Naive thymus-derived CD8-positive, alpha-beta T cell (primary cell): ENCODE measurements at regions not wholly inside any gene's neighbourhood (a gene's known extent, or its start where the extent isn't known, plus 50 kb on each side); places are given as distances from the start of the nearest gene placed in this dataset.

Source experiments
- ATAC-seq, 2 donors: fragments of 150-1000 bp; cut with Tn5 transposase in 1 of 2; sonication (Bioruptor Pico), chemical (Tn5 transposase) in 1 of 2; 1 replicate in 1 of 2; 2 replicates in 1 of 2; pipeline ENCODE4 v1.10.0; 2021; ENCODE audit warnings: mild to moderate bottlenecking in 2 of 2, moderate library complexity in 2 of 2
- POLR2A ChIA-PET: fragments of 350-600 bp; sonication (Branson Sonifier 250); formaldehyde crosslinking; loops from one replicate; lab custom pipeline; 2021; ENCODE audit warnings: antibody characterized with exemption; lab: Charles Lee
- DNase-seq, 10 donors: peaks; one replicate each; pipeline versions ENCODE4 v3.0.0 to v3.0.0-alpha.2; 2020 to 2022
- H3K27ac Mint-ChIP-seq, 10 donors: one replicate each; pipeline ENCODE4 v1.8.0; 2020 to 2022; ENCODE audit warnings: mild to moderate bottlenecking in 10 of 10, mixed read lengths in 10 of 10, moderate library complexity in 4 of 10, inconsistent platforms in 1 of 10
- H3K27me3 Mint-ChIP-seq, 5 donors: one replicate each; pipeline ENCODE4 v1.8.0; 2021 to 2022; ENCODE audit warnings: mixed read lengths in 5 of 5
- H3K36me3 Mint-ChIP-seq, 3 donors: one replicate each; pipeline ENCODE4 v1.8.0; 2020 to 2022; ENCODE audit warnings: mixed read lengths in 3 of 3, mild to moderate bottlenecking in 2 of 3, inconsistent platforms in 1 of 3
- H3K4me1 Mint-ChIP-seq, 4 donors: one replicate each; pipeline ENCODE4 v1.8.0; 2021 to 2022; ENCODE audit warnings: mixed read lengths in 4 of 4
- H3K4me3 Mint-ChIP-seq, 10 donors: one replicate each; pipeline ENCODE4 v1.8.0; 2020 to 2022; ENCODE audit warnings: mild to moderate bottlenecking in 10 of 10, mixed read lengths in 10 of 10, moderate library complexity in 6 of 10, inconsistent platforms in 1 of 10
- H3K9me3 Mint-ChIP-seq, 9 donors: one replicate each; pipeline ENCODE4 v1.8.0; 2020 to 2022; ENCODE audit warnings: mixed read lengths in 9 of 9, mild to moderate bottlenecking in 3 of 9, inconsistent platforms in 1 of 9, moderate library complexity in 1 of 9

- peaks cover 2 to 20% (median 7%) of the 10 kb centered on the region in 3 donors for H3K36me3 Mint-ChIP-seq
- peak overlapping the region in 1 of 10 donors; percentile 27 for H3K27ac Mint-ChIP-seq
- no peaks in the 10 kb centered on the region for H3K27me3 Mint-ChIP-seq
- ATAC-seq, result no peak
- peaks cover 0 to 1% (median 0%) of the 10 kb centered on the region in 9 donors for H3K9me3 Mint-ChIP-seq
- POLR2A ChIA-PET, result no interaction called here
- H3K4me1 Mint-ChIP-seq, result peaks cover 30 to 71% (median 51%) of the 10 kb centered on the region in 4 donors
- no peak for DNase-seq
- no peak overlapping the region for H3K4me3 Mint-ChIP-seq
Measured at GRCh38 chr12:107339932-107340331, 246.6 kb upstream of the CRY1 start.

GRCh38 chr12:107340898-107341297, 247.5 kb upstream of the CRY1 start:
- Mint-ChIP-seq H3K4me3 (peak overlapping the region in 1 of 10 donors; percentile 26), H3K27ac (peak overlapping the region in 5 of 10 donors; percentile 10 to 80 (median 37)), H3K27me3 (no peaks in the 10 kb centered on the region), H3K36me3 (peaks cover 2 to 15% (median 7%) of the 10 kb centered on the region in 3 donors), H3K9me3 (peaks cover 0 to 1% (median 0%) of the 10 kb centered on the region in 9 donors), H3K4me1 (peaks cover 35 to 74% (median 53%) of the 10 kb centered on the region in 4 donors)
- DNase-seq, result no peak
- POLR2A ChIA-PET, result no interaction called here
- no peak for ATAC-seq

GRCh38 chr12:107344035-107344808, 250.9 kb upstream of the CRY1 start:
- ATAC-seq (no peak), DNase-seq (no peak)
- Mint-ChIP-seq H3K4me1 (peaks cover 42 to 78% (median 55%) of the 10 kb centered on the region in 4 donors), H3K27ac (peak overlapping the region in 8 of 10 donors; percentile 3 to 77 (median 59)), H3K4me3 (no peak overlapping the region), H3K27me3 (no peaks in the 10 kb centered on the region), H3K9me3 (peaks cover 0 to 1% (median 0%) of the 10 kb centered on the region in 9 donors), H3K36me3 (peaks cover 6 to 17% (median 7%) of the 10 kb centered on the region in 3 donors)
- POLR2A ChIA-PET, result interaction anchor here (2.1 kb wide), 1 partner anchor 24 kb away, joined by 10 read pairs; no protein-coding TSS in a partner anchor

GRCh38 chr12:107347261-107347660, 253.9 kb upstream of the CRY1 start:
- H3K27ac Mint-ChIP-seq, result peak overlapping the region in 5 of 10 donors; percentile 19 to 85 (median 72)
- peaks cover 40 to 66% (median 56%) of the 10 kb centered on the region in 4 donors for H3K4me1 Mint-ChIP-seq
- DNase-seq (no peak), ATAC-seq (no peak)
- H3K27me3 Mint-ChIP-seq, result no peaks in the 10 kb centered on the region
- peak overlapping the region in 1 of 10 donors; percentile 13 for H3K4me3 Mint-ChIP-seq
- H3K9me3 Mint-ChIP-seq, result no peaks in the 10 kb centered on the region
- peaks cover 4 to 9% (median 7%) of the 10 kb centered on the region in 3 donors for H3K36me3 Mint-ChIP-seq
- POLR2A ChIA-PET, result no interaction called here

- Mint-ChIP-seq H3K9me3 (no peaks in the 10 kb centered on the region), H3K4me1 (peaks cover 42 to 77% (median 65%) of the 10 kb centered on the region in 4 donors), H3K27me3 (no peaks in the 10 kb centered on the region), H3K36me3 (peaks cover 0 to 4% (median 2%) of the 10 kb centered on the region in 3 donors), H3K4me3 (no peak overlapping the region), H3K27ac (peak overlapping the region in 5 of 10 donors; percentile 27 to 59 (median 50))
- ATAC-seq (no peak), DNase-seq (no peak)
- POLR2A ChIA-PET, result no interaction called here
Measured at GRCh38 chr12:107349008-107349747, 255.8 kb upstream of the CRY1 start.

- no peak for DNase-seq
- Mint-ChIP-seq H3K4me3 (no peak overlapping the region), H3K36me3 (peaks cover 0 to 4% (median 2%) of the 10 kb centered on the region in 3 donors), H3K27ac (peak overlapping the region in 1 of 10 donors; percentile 27), H3K27me3 (no peaks in the 10 kb centered on the region), H3K9me3 (no peaks in the 10 kb centered on the region), H3K4me1 (peaks cover 46 to 80% (median 70%) of the 10 kb centered on the region in 4 donors)
- ATAC-seq, result no peak
- POLR2A ChIA-PET, result no interaction called here
Measured at GRCh38 chr12:107349839-107350238, 256.5 kb upstream of the CRY1 start.

GRCh38 chr12:107351109-107351508, 257.8 kb upstream of the CRY1 start:
- Mint-ChIP-seq H3K9me3 (no peaks in the 10 kb centered on the region), H3K4me1 (peaks cover 44 to 80% (median 68%) of the 10 kb centered on the region in 4 donors), H3K27ac (peak overlapping the region in 1 of 10 donors; percentile 76), H3K36me3 (peaks cover 0 to 4% (median 2%) of the 10 kb centered on the region in 3 donors), H3K27me3 (no peaks in the 10 kb centered on the region), H3K4me3 (no peak overlapping the region)
- ATAC-seq (no peak), DNase-seq (no peak)
- POLR2A ChIA-PET, result no interaction called here

GRCh38 chr12:107351713-107352112, 258.4 kb upstream of the CRY1 start:
- Mint-ChIP-seq H3K4me1 (peaks cover 46 to 79% (median 67%) of the 10 kb centered on the region in 4 donors), H3K4me3 (peak overlapping the region in 5 of 10 donors; percentile 18 to 68 (median 37)), H3K36me3 (peaks cover 0 to 4% (median 2%) of the 10 kb centered on the region in 3 donors), H3K27ac (peak overlapping the region in 6 of 10 donors; percentile 33 to 92 (median 62)), H3K9me3 (no peaks in the 10 kb centered on the region), H3K27me3 (no peaks in the 10 kb centered on the region)
- ATAC-seq (no peak), DNase-seq (no peak)
- POLR2A ChIA-PET, result interaction anchor here (1.6 kb wide), 1 partner anchor 31 kb away, joined by 5 read pairs; no protein-coding TSS in a partner anchor

- Mint-ChIP-seq H3K27ac (peak overlapping the region; percentile 33 to 92 (median 66)), H3K9me3 (no peaks in the 10 kb centered on the region), H3K4me3 (peak overlapping the region in 9 of 10 donors; percentile 4 to 70 (median 37)), H3K4me1 (peaks cover 43 to 77% (median 66%) of the 10 kb centered on the region in 4 donors), H3K27me3 (no peaks in the 10 kb centered on the region), H3K36me3 (peaks cover 0 to 2% (median under 1%) of the 10 kb centered on the region in 3 donors)
- peak in 1 of 10 donors; percentile 20 for DNase-seq
- peak; percentile 57 to 70 for ATAC-seq
- POLR2A ChIA-PET, result interaction anchor here (1.1 to 1.6 kb wide), 2 partner anchors 32 to 42 kb away, joined by 3 to 5 read pairs; no protein-coding TSS in a partner anchor
Measured at GRCh38 chr12:107352347-107353081, 259.2 kb upstream of the CRY1 start.

GRCh38 chr12:107353312-107353711, 260.0 kb upstream of the CRY1 start:
- H3K36me3 Mint-ChIP-seq, result peaks cover 0 to 3% (median 2%) of the 10 kb centered on the region in 3 donors
- H3K4me1 Mint-ChIP-seq, result peaks cover 43 to 76% (median 63%) of the 10 kb centered on the region in 4 donors
- no peaks in the 10 kb centered on the region for H3K27me3 Mint-ChIP-seq
- DNase-seq (no peak), ATAC-seq (no peak)
- peak overlapping the region in 4 of 10 donors; percentile 4 to 70 (median 26) for H3K4me3 Mint-ChIP-seq
- H3K27ac Mint-ChIP-seq, result peak overlapping the region in 7 of 10 donors; percentile 12 to 92 (median 76)
- POLR2A ChIA-PET, result interaction anchor here (1.1 kb wide), 1 partner anchor 41 kb away, joined by 3 read pairs; no protein-coding TSS in a partner anchor
- no peaks in the 10 kb centered on the region for H3K9me3 Mint-ChIP-seq

GRCh38 chr12:107355004-107355565, 261.7 kb upstream of the CRY1 start:
- DNase-seq (no peak), ATAC-seq (peak; percentile 56 to 63)
- H3K4me3 Mint-ChIP-seq, result peak overlapping the region in 8 of 10 donors; percentile 3 to 63 (median 46)
- POLR2A ChIA-PET, result interaction anchor here (1.3 to 3.4 kb wide), 3 partner anchors 17 to 35 kb away, joined by 4 to 16 read pairs (median 6); no protein-coding TSS in a partner anchor
- H3K27ac Mint-ChIP-seq, result peak overlapping the region in 8 of 10 donors; percentile 21 to 85 (median 44)
- H3K9me3 Mint-ChIP-seq, result no peaks in the 10 kb centered on the region
- no peaks in the 10 kb centered on the region for H3K27me3 Mint-ChIP-seq
- H3K36me3 Mint-ChIP-seq, result peaks cover 0 to 3% (median 2%) of the 10 kb centered on the region in 3 donors
- H3K4me1 Mint-ChIP-seq, result peaks cover 47 to 74% (median 65%) of the 10 kb centered on the region in 4 donors
